IgD-negative memory B cell (primary cell): ENCODE measurements at regions not wholly inside any gene's neighbourhood (a gene's known extent, or its start where the extent isn't known, plus 50 kb on each side); places are given as distances from the start of the nearest gene placed in this dataset.

Experiments used
- H3K27ac Mint-ChIP-seq, 3 donors: one replicate each; pipeline ENCODE4 v1.8.0; 2020 to 2022; ENCODE audit warnings: mild to moderate bottlenecking in 3 of 3, mixed read lengths in 3 of 3, moderate library complexity in 1 of 3
- H3K27me3 Mint-ChIP-seq: one replicate; pipeline ENCODE4 v1.8.0; 2021; ENCODE audit warnings: mixed read lengths
- H3K36me3 Mint-ChIP-seq: one replicate; pipeline ENCODE4 v1.8.0; 2020; ENCODE audit warnings: mild to moderate bottlenecking, mixed read lengths
- H3K4me1 Mint-ChIP-seq, 3 donors: one replicate each; pipeline ENCODE4 v1.8.0; 2020 to 2022; ENCODE audit warnings: mixed read lengths in 3 of 3, mild to moderate bottlenecking in 1 of 3
- H3K4me3 Mint-ChIP-seq, 4 donors: one replicate each; pipeline ENCODE4 v1.8.0; 2020 to 2022; ENCODE audit warnings: mild to moderate bottlenecking in 4 of 4, mixed read lengths in 4 of 4, moderate library complexity in 3 of 4
- H3K9me3 Mint-ChIP-seq, 3 donors: one replicate each; pipeline ENCODE4 v1.8.0; 2020 to 2021; ENCODE audit warnings: mixed read lengths in 3 of 3, mild to moderate bottlenecking in 1 of 3

- H3K4me3 Mint-ChIP-seq, result no peak overlapping the region
- H3K27me3 Mint-ChIP-seq, result peaks cover 1% of the 10 kb centered on the region
- H3K36me3 Mint-ChIP-seq, result no peaks in the 10 kb centered on the region
- no peak overlapping the region for H3K27ac Mint-ChIP-seq
- no peaks in the 10 kb centered on the region for H3K4me1 Mint-ChIP-seq
- no peaks in the 10 kb centered on the region for H3K9me3 Mint-ChIP-seq
These were observed 159.5 kb upstream of the KAZN start for GRCh38 chr1:14439015-14439414.

- Mint-ChIP-seq H3K36me3 (no peaks in the 10 kb centered on the region), H3K27me3 (peaks cover 1% of the 10 kb centered on the region), H3K4me3 (no peak overlapping the region), H3K27ac (no peak overlapping the region), H3K9me3 (no peaks in the 10 kb centered on the region), H3K4me1 (no peaks in the 10 kb centered on the region)
These were observed 158.3 kb upstream of the KAZN start for GRCh38 chr1:14440166-14440565.

- H3K4me3 Mint-ChIP-seq, result no peak overlapping the region
These were observed 157.8 kb upstream of the KAZN start for GRCh38 chr1:14440731-14441130.

GRCh38 chr1:14441302-14441741 is 157.2 kb upstream of the KAZN start:
- Mint-ChIP-seq H3K4me1 (no peaks in the 10 kb centered on the region), H3K36me3 (no peaks in the 10 kb centered on the region), H3K9me3 (no peaks in the 10 kb centered on the region), H3K27me3 (peaks cover 3% of the 10 kb centered on the region), H3K4me3 (no peak overlapping the region), H3K27ac (no peak overlapping the region)

More at GRCh38 chr1:14440731-14441130, 157.8 kb upstream of the KAZN start:
- H3K27ac Mint-ChIP-seq, result no peak overlapping the region
- H3K4me1 Mint-ChIP-seq, result no peaks in the 10 kb centered on the region
- no peaks in the 10 kb centered on the region for H3K36me3 Mint-ChIP-seq
- H3K27me3 Mint-ChIP-seq, result peaks cover 3% of the 10 kb centered on the region
- H3K9me3 Mint-ChIP-seq, result no peaks in the 10 kb centered on the region

- Mint-ChIP-seq H3K4me1 (no peaks in the 10 kb centered on the region), H3K9me3 (no peaks in the 10 kb centered on the region)
These were observed 155.8 kb upstream of the KAZN start for GRCh38 chr1:14442669-14443068.

GRCh38 chr1:14443164-14443787 is 155.2 kb upstream of the KAZN start:
- peaks cover 0 to 2% (median 0%) of the 10 kb centered on the region in 3 donors for H3K9me3 Mint-ChIP-seq
- no peak overlapping the region for H3K27ac Mint-ChIP-seq
- no peaks in the 10 kb centered on the region for H3K36me3 Mint-ChIP-seq
- H3K4me3 Mint-ChIP-seq, result no peak overlapping the region
- no peaks in the 10 kb centered on the region for H3K4me1 Mint-ChIP-seq
- peaks cover 9% of the 10 kb centered on the region for H3K27me3 Mint-ChIP-seq

More at GRCh38 chr1:14442669-14443068, 155.8 kb upstream of the KAZN start:
- Mint-ChIP-seq H3K36me3 (no peaks in the 10 kb centered on the region), H3K27me3 (peaks cover 9% of the 10 kb centered on the region), H3K27ac (no peak overlapping the region), H3K4me3 (no peak overlapping the region)

- H3K4me1 Mint-ChIP-seq, result no peaks in the 10 kb centered on the region
- H3K9me3 Mint-ChIP-seq, result peaks cover 0 to 2% (median 0%) of the 10 kb centered on the region in 3 donors
- no peak overlapping the region for H3K4me3 Mint-ChIP-seq
- H3K36me3 Mint-ChIP-seq, result no peaks in the 10 kb centered on the region
- H3K27me3 Mint-ChIP-seq, result peaks cover 6% of the 10 kb centered on the region
- H3K27ac Mint-ChIP-seq, result no peak overlapping the region
These were observed 147.3 kb upstream of the KAZN start for GRCh38 chr1:14451217-14451616.

GRCh38 chr1:14452551-14452950 is 145.9 kb upstream of the KAZN start:
- Mint-ChIP-seq H3K4me1 (no peaks in the 10 kb centered on the region), H3K36me3 (no peaks in the 10 kb centered on the region), H3K27ac (no peak overlapping the region), H3K27me3 (peaks cover under 1% of the 10 kb centered on the region), H3K9me3 (peaks cover 0 to 2% (median 0%) of the 10 kb centered on the region in 3 donors), H3K4me3 (no peak overlapping the region)

- H3K36me3 Mint-ChIP-seq, result no peaks in the 10 kb centered on the region
- peaks cover 0 to 4% (median 0%) of the 10 kb centered on the region in 3 donors for H3K9me3 Mint-ChIP-seq
- H3K4me1 Mint-ChIP-seq, result no peaks in the 10 kb centered on the region
- no peak overlapping the region for H3K27ac Mint-ChIP-seq
- H3K27me3 Mint-ChIP-seq, result peaks cover 2% of the 10 kb centered on the region
- no peak overlapping the region for H3K4me3 Mint-ChIP-seq
These were observed 138.3 kb upstream of the KAZN start for GRCh38 chr1:14460173-14460572.

GRCh38 chr1:14462851-14463250 is 135.6 kb upstream of the KAZN start:
- H3K36me3 Mint-ChIP-seq, result no peaks in the 10 kb centered on the region
- H3K27ac Mint-ChIP-seq, result no peak overlapping the region

GRCh38 chr1:14466006-14466405 is 132.5 kb upstream of the KAZN start:
- H3K27ac Mint-ChIP-seq, result no peak overlapping the region
- no peaks in the 10 kb centered on the region for H3K36me3 Mint-ChIP-seq
- H3K4me3 Mint-ChIP-seq, result no peak overlapping the region
- H3K4me1 Mint-ChIP-seq, result no peaks in the 10 kb centered on the region
- H3K27me3 Mint-ChIP-seq, result peaks cover 2% of the 10 kb centered on the region
- peaks cover 0 to 4% (median 0%) of the 10 kb centered on the region in 3 donors for H3K9me3 Mint-ChIP-seq

More at GRCh38 chr1:14462851-14463250, 135.6 kb upstream of the KAZN start:
- Mint-ChIP-seq H3K4me3 (peak overlapping the region in 1 of 4 donors; percentile 42), H3K27me3 (peaks cover 2% of the 10 kb centered on the region), H3K4me1 (no peaks in the 10 kb centered on the region), H3K9me3 (peaks cover 0 to 4% (median 0%) of the 10 kb centered on the region in 3 donors)

GRCh38 chr1:14467112-14467511 is 131.4 kb upstream of the KAZN start:
- no peaks in the 10 kb centered on the region for H3K4me1 Mint-ChIP-seq
- peaks cover 0 to 4% (median 0%) of the 10 kb centered on the region in 3 donors for H3K9me3 Mint-ChIP-seq
- no peak overlapping the region for H3K4me3 Mint-ChIP-seq
- H3K27ac Mint-ChIP-seq, result no peak overlapping the region
- no peaks in the 10 kb centered on the region for H3K27me3 Mint-ChIP-seq
- H3K36me3 Mint-ChIP-seq, result no peaks in the 10 kb centered on the region

- Mint-ChIP-seq H3K27me3 (no peaks in the 10 kb centered on the region), H3K27ac (no peak overlapping the region), H3K36me3 (no peaks in the 10 kb centered on the region), H3K4me3 (no peak overlapping the region), H3K4me1 (no peaks in the 10 kb centered on the region), H3K9me3 (peaks cover 0 to 4% (median 0%) of the 10 kb centered on the region in 3 donors)
These were observed 129.7 kb upstream of the KAZN start for GRCh38 chr1:14468751-14469150.

- H3K36me3 Mint-ChIP-seq, result no peaks in the 10 kb centered on the region
- no peak overlapping the region for H3K27ac Mint-ChIP-seq
- no peaks in the 10 kb centered on the region for H3K4me1 Mint-ChIP-seq
- peaks cover 0 to 7% (median 2%) of the 10 kb centered on the region in 3 donors for H3K9me3 Mint-ChIP-seq
- no peaks in the 10 kb centered on the region for H3K27me3 Mint-ChIP-seq
- no peak overlapping the region for H3K4me3 Mint-ChIP-seq
These were observed 127.7 kb upstream of the KAZN start for GRCh38 chr1:14470802-14471201.

GRCh38 chr1:14474856-14475255 is 123.6 kb upstream of the KAZN start:
- Mint-ChIP-seq H3K27me3 (no peaks in the 10 kb centered on the region), H3K36me3 (peaks cover 1% of the 10 kb centered on the region), H3K4me1 (no peaks in the 10 kb centered on the region), H3K9me3 (peaks cover 0 to 7% (median 2%) of the 10 kb centered on the region in 3 donors), H3K4me3 (no peak overlapping the region), H3K27ac (peak overlapping the region in 1 of 3 donors; percentile 19)
